ENCODE measurements at regions not wholly inside any gene's neighbourhood (a gene's known extent, or its start where the extent isn't known, plus 50 kb on each side); places are given as distances from the start of the nearest gene placed in this dataset.

GRCh38 chrX:5409106-5409505 lies 819.6 kb downstream of the NLGN4X start:
- DNase-seq (ENCODE audit: extremely low read depth in 1 of 4, low spot score in 3 of 4) (no peak), ATAC-seq (no peak), FAIRE-seq (no peak)
- Histone ChIP-seq H3K9me3 (replicated peaks; ENCODE audit: control insufficient read depth, insufficient read depth, low read depth, low read length) (no peaks in the 10 kb centered on the region), H3K4me1 (replicated peaks in 1 of 2; ENCODE audit: control insufficient read depth in 2 of 2, insufficient read depth in 2 of 2, low read length in 2 of 2) (no peaks in the 10 kb centered on the region), H3K4me2 (ENCODE audit: insufficient read depth, low read length) (no peak overlapping the region), H3K27me3 (ENCODE audit: control insufficient read depth in 2 of 2, insufficient read depth in 2 of 2, low read length in 2 of 2) (no peaks in the 10 kb centered on the region), H4K20me1 (replicated peaks; ENCODE audit: control insufficient read depth, insufficient read depth, low read length) (no peaks in the 10 kb centered on the region), H3K9me1 (ENCODE audit: control insufficient read depth, insufficient read depth, low read length) (no peaks in the 10 kb centered on the region), H3K79me2 (ENCODE audit: control insufficient read depth, insufficient read depth, low read length) (no peaks in the 10 kb centered on the region), H3K36me3 (ENCODE audit: control insufficient read depth, insufficient read depth, low read length) (no peaks in the 10 kb centered on the region), H3K9ac (ENCODE audit: insufficient read depth in 1 of 2, low read depth in 2 of 2, low read length in 2 of 2) (no peak overlapping the region), H3K27ac (ENCODE audit: extremely low read depth, low read depth, low read length) (no peak overlapping the region), H2AFZ (ENCODE audit: low read depth, low read length) (no peak overlapping the region), H3K4me3 (no peak overlapping the region)
- BruUV-seq (replicated peaks) = no TSS peak
- TF ChIP-seq ZNF655 (CRISPR knock-in tag; IDR thresholded peaks at IDR 0.05) = no peak
- no peak for TF ChIP-seq CBX2 (IDR thresholded peaks at IDR 0.05; ENCODE audit: insufficient read depth, low read length, poor library complexity, severe bottlenecking)
- TF ChIP-seq CAMTA2 (CRISPR knock-in tag; conservative IDR thresholded peaks at IDR 0.05) = no peak
- no peak for TF ChIP-seq IRF2 (CRISPR knock-in tag; IDR thresholded peaks at IDR 0.05)
- intact Hi-C loops (cut with micrococcal nuclease) (no loop called here), in situ Hi-C loops (cut with MboI) (no loop called here)
- 0% methylated on average over 5 of the region's 5 CpGs for WGBS (ENCODE audit: insufficient coverage, low coverage, missing lambda C conversion rate)
- CTCF ChIA-PET (ENCODE audit: low intra/inter-chr PET ratio) = no interaction called here
- POLR2A ChIA-PET = no interaction called here

- no peak for DNase-seq (ENCODE audit: extremely low read depth in 1 of 4, low spot score in 3 of 4)
- CTCF ChIA-PET (ENCODE audit: low intra/inter-chr PET ratio) = no interaction called here
- POLR2A ChIA-PET = no interaction called here
- no peak overlapping the region for H3K9ac ChIP-seq (ENCODE audit: insufficient read depth in 1 of 2, low read depth in 2 of 2, low read length in 2 of 2)
- H4K20me1 ChIP-seq (replicated peaks; ENCODE audit: control insufficient read depth, insufficient read depth, low read length) = no peaks in the 10 kb centered on the region
- no peak overlapping the region for H2AFZ ChIP-seq (ENCODE audit: low read depth, low read length)
- H3K4me1 ChIP-seq (replicated peaks in 1 of 2; ENCODE audit: control insufficient read depth in 2 of 2, insufficient read depth in 2 of 2, low read length in 2 of 2) = no peaks in the 10 kb centered on the region
- no peaks in the 10 kb centered on the region for H3K9me1 ChIP-seq (ENCODE audit: control insufficient read depth, insufficient read depth, low read length)
- no peak overlapping the region for H3K27ac ChIP-seq (ENCODE audit: extremely low read depth, low read depth, low read length)
- no peak for TF ChIP-seq TBL1XR1 (IDR thresholded peaks at IDR 0.05; ENCODE audit: low read length in 2 of 2)
- no peak for TF ChIP-seq EHMT2 (IDR thresholded peaks at IDR 0.05)
- no peak for TF ChIP-seq FOXM1 (IDR thresholded peaks at IDR 0.05; ENCODE audit: low read depth)
- no peak for TF ChIP-seq FOXM1 (CRISPR knock-in tag; IDR thresholded peaks at IDR 0.05; ENCODE audit: low read depth)
- no peak for TF ChIP-seq ZNF780A (CRISPR knock-in tag; IDR thresholded peaks at IDR 0.05)
- TF ChIP-seq ILF3 (IDR thresholded peaks at IDR 0.05; ENCODE audit: borderline replicate concordance) = no peak
- no peaks in the 10 kb centered on the region for H3K36me3 ChIP-seq (ENCODE audit: control insufficient read depth, insufficient read depth, low read length)
- no peak overlapping the region for H3K4me3 ChIP-seq
- no peak overlapping the region for H3K4me2 ChIP-seq (ENCODE audit: insufficient read depth, low read length)
- BruUV-seq (replicated peaks) = no TSS peak
- no peaks in the 10 kb centered on the region for H3K79me2 ChIP-seq (ENCODE audit: control insufficient read depth, insufficient read depth, low read length)
- no peaks in the 10 kb centered on the region for H3K27me3 ChIP-seq (ENCODE audit: control insufficient read depth in 2 of 2, insufficient read depth in 2 of 2, low read length in 2 of 2)
- FAIRE-seq = no peak
- in situ Hi-C loops (cut with MboI) (no loop called here), intact Hi-C loops (cut with micrococcal nuclease) (no loop called here)
- no peaks in the 10 kb centered on the region for H3K9me3 ChIP-seq (replicated peaks; ENCODE audit: control insufficient read depth, insufficient read depth, low read depth, low read length)
- WGBS (ENCODE audit: insufficient coverage, low coverage, missing lambda C conversion rate) = 0% methylated on average over 3 of the region's 3 CpGs
- no peak for ATAC-seq
These were observed 826.2 kb downstream of the NLGN4X start for GRCh38 chrX:5402461-5402860.
